Head of caudate nucleus (tissue), 42 donors: ENCODE measurements at regions not wholly inside any gene's neighbourhood (a gene's known extent, or its start where the extent isn't known, plus 50 kb on each side); places are given as distances from the start of the nearest gene placed in this dataset.
A peak's percentile ranks its signal among the peaks of the same experiment; 100 is the strongest.
"Not testable (repeated sequence)": the region's sequence is repeated elsewhere in the genome, so short reads cannot be mapped to it uniquely, and the experiment has no call there.

Experiments
- DNase-seq, 42 donors: peaks; one replicate each; pipeline versions ENCODE4 v3.0.0 to v3.0.0-alpha.2; 2020 to 2021; ENCODE audit warnings: mixed read lengths in 7 of 42
- intact Hi-C: fragments of 100-400 bp; cut with DNase I; formaldehyde crosslinking; loops from one replicate; pipeline ENCODE4 v1.15.0; 2022

DNA sequence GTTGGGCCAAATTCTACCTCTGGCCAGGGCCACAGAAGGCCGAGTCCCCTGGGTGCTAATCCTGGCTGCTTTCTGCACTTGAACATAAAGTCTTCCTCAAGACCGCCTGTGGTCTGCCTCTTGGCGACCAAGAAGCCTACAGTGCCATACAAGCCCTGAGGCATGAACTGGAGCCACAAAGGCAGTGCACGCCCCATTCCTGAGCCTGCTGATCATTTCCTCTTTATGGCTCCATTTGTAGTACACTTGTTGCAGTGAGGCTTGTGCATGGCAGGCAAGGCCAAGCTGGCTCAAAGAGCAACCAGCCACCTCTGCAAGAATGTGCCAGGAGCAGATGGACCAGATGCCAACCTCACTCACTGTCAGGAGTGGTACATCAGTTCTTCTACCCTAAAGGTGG lies 636.1 kb upstream of the DEFB115 start:
- intact Hi-C loops, DNase-seq: not testable (repeated sequence)

DNA sequence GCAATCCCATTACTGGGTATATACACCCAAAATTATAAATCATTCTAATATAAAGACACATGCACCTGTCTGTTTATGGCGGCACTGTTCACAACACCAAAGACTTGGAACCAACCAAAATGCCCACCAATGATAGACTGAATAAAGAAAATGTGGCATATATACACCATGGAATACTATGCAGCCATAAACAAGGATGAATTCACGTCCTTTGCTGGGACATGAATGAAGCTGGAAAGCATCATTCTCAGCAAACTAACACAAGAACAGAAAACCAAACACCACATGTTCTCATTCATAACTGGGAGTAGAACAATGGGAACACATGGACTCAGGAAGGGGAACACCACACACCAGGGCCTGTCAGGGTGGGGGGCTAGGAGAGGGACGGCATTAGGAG lies 633.2 kb upstream of the DEFB115 start:
- intact Hi-C loops, DNase-seq: not testable (repeated sequence)

DNA sequence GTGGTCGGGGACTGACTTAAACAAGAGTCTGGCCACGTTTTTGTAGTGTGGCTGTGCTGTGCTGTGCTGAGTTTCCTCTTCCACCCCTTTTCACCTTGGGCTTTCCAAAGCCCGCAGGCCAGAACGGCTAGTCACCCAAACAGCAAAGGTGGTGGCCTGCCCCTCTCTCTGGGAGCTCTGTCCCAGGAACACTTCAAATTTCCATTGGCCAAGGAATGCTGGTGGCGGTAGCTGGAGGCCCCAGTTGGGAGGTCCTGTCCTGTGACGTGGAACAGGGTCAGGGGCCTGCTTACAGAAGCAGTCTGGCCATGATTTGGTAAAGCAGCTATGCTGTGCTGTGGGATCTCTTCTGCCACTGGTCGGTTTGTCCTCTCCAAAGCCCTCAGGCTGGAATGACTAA lies 628.1 kb upstream of the DEFB115 start:
- peak in 1 of 42 donors; percentile 21 for DNase-seq
- intact Hi-C loops = not testable (repeated sequence)

DNA sequence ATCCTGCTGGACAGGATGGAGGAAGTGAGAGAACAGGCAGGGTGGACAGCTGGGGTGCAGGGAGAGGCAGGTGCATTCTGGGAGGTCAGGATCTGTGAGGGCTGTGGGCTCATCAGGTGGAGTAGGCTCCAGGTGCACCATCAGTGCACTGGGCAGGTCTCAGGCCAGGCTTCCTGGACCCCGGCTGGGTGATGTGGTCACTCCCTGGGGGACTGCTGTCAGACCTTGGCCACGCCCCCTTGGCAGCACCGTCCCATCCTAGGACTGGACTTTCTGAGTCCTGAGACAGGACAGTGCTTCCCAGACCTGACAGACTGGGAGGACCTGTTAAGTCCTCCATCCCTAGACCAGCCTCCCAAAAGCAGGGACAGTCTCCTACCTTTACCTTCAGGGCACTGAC lies 626.7 kb upstream of the DEFB115 start:
- intact Hi-C loops = no loop called here
- no peak for DNase-seq

DNA sequence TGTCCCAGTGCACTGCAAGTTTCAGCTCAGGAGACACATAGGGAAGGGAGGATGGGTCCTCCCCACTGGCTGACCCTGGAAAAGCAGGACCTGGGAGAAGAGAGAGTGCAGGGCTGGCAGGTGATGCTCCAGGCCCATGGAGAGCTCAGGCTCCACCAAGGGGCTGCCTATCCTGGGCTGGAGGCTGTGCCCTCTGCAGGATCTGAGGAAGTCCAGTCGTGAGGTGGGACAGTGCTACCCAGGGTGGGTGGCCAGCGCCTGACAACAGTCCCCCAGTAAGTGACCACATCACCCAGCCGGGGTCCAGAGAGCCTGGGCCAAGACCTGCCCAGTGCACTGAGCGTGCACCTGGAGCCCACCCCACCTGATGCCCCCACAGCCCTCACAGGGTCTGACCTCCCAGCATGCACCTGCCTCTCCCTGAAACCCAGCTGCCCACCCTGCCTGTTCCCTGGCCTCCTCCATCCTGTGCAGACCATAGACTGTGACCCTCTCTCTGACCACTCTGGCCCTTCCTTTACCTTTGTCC lies 626.1 kb upstream of the DEFB115 start:
- intact Hi-C loops, DNase-seq: not testable (repeated sequence)

DNA sequence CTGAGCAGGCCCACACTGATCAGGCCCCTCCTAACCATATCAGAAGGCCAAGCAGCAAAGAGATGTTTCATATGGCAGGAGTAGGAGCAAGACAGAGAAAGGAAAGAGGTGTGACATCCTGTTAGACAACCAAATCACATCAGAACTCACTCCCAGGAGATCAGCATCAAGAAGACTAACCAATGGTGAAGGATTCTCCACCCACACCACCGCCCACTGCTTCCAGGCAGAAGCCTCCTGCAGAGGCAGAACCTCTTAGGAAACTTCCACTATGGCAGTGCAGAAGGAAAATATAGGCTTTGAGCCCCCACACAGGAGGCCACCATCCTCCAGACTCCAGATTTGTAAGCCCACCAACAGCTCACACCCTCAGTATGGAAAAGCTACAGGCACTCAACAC lies 624.7 kb upstream of the DEFB115 start:
- intact Hi-C loops = not testable (repeated sequence)

DNA sequence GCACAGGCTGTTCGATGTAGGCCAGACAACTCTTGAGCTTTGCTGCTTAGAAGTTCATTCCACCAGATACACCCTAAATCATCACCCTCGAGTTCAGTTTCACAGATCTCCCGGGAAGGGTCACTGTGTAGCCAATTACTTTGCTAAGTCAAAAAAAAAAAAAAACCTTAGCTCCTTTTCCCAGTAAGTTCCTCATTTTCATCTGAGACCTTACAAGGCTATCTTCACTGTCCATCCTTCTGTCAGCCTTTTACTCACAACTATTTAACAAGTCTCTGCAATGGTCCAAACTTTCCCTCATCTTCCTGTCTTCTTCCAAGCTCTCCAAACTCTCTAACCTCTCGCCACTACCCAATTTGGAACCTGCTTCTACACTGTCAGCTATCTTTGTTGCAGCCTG lies 615.9 kb upstream of the DEFB115 start:
- DNase-seq, intact Hi-C loops: not testable (repeated sequence)

More for the DNA sequence above, 624.7 kb upstream of the DEFB115 start:
- peak in 7 of 42 donors; percentile 14 to 63 (median 25) for DNase-seq

DNA sequence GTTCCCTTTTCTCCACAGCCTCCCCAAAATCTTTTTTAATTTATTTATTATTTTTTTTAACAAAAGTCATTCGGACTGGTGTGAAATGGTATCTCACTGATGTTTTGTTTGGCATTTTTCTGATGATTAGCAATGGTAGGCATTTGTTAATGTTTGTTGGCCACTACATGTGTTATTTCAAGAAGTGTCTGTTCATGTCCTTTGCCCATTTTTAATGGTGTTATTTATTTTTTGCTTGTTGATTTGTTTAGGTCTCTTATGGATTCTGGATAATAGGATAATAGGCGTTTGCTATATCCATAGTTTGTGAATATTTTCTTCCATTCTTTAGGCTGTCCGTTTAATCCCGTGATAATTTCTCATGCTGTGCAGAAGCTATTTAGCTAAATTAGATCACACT lies 596.5 kb upstream of the DEFB115 start:
- intact Hi-C loops, DNase-seq: not testable (repeated sequence)

DNA sequence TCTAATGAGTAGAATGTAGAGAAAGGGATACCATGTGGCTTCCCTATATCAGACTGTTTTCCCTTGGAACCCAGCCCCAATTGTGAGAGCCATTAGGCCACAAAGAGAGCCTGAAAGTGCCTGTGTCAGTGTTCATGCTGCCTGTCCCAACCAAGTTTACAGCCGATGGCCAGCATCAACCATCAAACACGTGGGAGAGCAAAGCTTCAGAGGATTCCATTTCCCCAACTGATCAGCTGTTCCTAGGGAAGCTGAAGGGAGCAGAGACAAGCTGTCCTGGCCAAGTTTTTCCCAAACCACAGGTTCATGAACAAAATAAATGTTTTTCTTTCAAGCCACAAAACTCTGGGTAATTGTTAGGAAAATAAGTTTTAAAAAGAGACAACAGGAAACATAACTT lies 589.0 kb upstream of the DEFB115 start:
- DNase-seq, intact Hi-C loops: not testable (repeated sequence)

DNA sequence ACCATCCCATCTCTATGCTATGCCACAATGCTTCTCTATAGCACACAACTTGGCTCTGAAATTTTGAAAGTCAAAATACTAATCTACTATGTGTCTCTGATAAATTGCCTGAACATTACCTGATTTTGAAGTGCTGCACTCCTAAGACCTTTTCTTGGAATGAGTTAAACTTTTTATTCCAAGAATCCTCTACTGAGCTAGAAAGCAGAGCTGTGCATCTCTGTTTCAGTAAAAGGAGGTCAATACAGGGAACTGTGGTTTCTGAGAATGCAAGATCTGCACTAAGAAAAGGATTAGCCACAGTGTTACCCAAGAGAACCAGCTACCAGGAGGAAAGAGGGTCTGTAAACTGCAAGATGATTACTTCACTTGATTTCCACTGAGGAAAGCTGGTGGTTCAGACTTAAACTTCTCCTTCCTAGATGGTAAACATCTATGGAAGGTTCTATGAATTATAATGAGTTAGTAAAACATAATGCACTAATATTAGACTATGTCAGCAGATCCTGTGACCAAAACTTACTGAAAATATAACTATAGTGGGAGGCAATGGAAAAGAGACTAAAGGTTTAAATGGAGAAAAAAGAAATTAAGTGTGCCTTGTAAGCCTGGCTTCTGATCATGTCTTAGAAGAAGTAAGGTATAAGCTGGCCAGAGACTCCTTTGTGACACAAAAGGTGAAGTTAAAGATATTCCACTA lies 588.0 kb upstream of the DEFB115 start:
- intact Hi-C loops = not testable (repeated sequence)

DNA sequence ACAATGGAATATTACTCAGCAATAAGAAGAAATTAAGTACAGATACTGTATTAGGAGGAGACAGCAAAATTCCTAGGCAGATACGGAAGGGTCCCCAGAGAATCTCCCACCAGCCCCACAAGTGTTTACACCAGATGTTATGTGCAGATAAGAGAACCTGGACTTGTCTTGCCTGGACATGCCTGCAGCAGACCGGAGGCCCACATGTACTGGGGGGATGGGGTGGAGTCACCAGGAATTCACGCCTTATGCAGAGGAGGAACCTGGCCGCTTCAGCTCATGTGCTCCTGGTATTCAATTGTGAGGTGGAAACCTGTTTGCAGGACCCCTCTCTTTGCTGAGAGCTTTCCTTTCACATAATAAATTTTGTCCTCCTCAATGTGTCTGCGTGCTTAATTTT lies 586.3 kb upstream of the DEFB115 start:
- DNase-seq, intact Hi-C loops: not testable (repeated sequence)

More for the DNA sequence above, 588.0 kb upstream of the DEFB115 start:
- not testable (repeated sequence) for DNase-seq

DNA sequence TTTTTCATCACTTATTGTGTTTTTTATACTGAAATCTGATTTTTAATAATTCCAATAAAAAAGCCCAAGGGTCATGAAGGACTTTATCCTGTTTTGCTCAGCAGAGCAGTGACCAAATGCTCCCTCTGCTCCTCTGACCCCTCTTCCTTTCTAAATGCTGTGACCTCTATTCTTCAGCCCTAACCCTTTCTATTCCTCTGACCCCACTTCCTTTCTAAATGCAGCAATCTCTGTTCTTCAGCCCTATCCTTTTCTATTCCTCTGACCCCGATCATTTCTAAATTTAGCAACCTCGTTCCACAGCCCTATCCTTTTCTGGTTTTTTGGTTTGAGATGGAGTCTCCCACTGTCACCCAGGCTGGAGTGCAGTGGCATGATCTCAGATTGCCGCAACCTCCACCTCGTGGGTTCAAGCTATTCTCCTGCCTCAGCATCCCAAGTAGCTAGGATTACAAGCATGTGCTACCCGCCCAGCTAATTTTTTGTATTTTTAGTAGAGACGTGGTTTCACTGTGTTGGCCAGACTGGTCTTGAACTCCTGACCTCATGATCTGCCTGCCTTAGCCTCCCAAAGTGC lies 581.4 kb upstream of the DEFB115 start:
- DNase-seq, intact Hi-C loops: not testable (repeated sequence)

DNA sequence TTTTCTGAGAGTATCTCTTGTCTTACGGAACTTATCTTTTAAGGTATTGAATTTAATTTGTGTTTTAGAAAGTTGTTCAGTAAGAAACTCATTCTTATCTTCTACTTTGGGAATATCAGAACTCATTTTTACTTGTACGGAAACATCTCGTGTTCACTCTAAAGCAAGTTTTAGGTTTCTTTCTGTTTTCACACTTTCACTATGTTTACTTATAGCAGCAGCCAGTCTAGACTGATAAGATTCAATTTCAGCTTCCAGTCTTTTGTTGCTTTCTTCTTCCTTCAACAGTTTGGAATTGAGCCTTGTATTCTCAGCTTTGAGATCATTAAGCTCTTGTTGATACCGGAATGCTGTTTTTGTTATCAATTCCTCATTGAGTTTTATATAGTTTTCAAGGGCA lies 575.2 kb upstream of the DEFB115 start:
- DNase-seq, intact Hi-C loops: not testable (repeated sequence)

DNA sequence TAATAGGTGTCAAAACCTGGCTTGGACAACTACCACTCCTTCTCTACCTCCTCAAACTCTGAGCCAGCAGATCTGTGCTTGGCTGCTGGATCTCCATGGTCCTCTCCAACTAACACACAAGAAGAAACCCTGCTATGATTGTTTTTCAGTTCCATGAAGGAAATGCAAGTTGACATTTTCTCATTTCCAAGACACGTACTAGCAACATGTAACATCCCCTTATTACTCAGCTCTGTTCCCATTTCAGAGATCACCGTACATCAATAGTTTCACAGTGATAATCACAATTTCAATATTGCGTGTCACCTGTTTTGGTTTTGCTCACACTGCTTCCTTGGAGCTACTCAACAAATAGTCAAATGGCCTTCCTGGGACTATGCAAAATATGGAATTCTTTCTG lies 544.6 kb upstream of the DEFB115 start:
- intact Hi-C loops, DNase-seq: not testable (repeated sequence)

DNA sequence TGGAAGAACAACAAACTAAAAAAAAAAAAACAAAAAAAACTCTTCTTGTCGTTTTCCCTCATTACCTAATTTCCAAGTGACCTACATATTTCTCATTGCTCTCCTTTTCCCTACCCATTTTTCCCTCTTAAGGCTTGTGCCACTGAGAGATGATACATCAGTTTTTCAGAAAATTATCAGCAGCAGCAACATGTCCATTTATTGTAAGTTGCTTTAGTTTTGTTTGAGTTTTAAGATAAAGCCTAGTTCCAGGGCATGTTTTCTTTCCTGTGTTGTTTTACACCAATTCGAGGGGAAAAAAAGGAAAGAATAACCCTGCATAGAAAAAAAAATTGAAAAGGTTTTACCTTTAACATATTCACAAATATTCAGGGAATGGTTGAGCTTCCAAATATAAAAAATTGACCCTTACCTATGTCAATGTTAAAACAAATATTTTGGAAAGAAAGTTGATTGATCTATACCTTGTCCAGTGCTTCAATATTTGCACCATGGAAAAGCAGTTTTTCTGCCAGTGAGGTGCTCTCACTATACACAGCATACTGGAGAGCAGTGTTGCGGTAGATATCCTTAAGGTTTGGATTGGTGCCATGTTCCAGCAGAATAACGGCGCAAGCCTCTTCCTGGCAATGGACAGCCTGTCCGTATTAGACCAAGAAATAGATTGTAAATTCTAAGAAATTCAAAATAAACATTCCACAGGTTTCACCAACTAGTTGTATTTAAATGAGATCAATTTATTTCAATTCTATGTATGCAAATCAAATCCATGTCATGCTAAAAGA lies 537.9 kb upstream of the DEFB115 start:
- DNase-seq, intact Hi-C loops: not testable (repeated sequence)

DNA sequence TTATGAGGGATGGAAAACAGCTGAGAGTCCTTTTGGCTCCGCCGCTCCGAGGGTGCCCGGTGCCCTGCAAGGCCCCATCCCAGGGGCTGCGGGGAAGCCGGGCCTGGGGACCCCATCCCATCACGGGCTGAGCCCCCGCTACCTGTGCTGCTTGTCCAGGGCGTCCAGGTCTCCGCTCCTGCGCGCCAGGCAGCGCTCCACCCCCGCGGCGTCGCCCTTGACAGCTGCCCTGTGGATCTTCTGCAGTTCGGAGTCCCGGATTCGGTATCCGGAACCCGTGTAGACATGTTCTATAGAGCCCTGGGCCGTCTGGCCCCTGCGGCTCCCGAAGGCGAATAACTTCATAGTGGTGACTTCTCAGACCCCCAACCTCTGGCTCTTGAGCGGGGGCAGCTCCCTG lies 534.0 kb upstream of the DEFB115 start:
- intact Hi-C loops = not testable (repeated sequence)

DNA sequence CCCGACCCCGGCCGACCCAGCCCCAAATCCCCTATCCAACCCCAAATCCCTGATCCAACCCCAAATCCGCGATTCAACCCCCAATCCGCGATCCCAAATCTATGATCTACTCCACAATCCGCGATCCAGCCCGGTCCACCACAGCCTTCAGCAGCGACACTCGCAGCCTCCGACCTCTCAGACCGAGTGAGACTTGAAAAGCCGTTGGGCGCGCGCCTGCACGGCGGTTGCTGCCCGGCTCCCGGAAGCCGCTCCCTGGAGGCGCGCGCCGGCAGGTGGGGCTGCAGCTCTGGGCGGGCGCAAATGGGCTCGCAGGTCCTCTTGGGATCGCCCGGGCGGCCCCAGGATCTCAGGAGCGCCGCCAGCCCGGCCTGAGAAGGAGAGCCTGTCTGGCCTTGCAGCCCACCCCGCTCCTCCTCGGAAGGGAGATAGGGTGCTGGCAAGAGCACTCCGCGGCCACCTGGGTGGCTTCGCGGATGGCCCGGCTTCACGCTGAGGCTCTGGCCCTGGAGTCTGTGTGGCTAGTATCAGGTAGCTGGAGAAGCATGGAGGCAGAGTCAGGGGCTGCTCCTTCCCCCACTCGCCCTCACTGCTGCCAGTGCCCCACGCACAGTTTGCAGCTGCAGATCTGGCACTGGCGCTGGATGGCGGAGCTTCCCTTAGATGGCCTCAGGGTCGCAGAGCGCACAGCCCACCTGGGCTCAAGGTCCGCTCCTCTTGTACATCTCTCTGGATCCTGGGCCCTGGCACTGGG lies 533.4 kb upstream of the DEFB115 start:
- peak in 31 of 42 donors; percentile 5 to 82 (median 47) for DNase-seq

More for the DNA sequence above, 534.0 kb upstream of the DEFB115 start:
- DNase-seq = peak in 8 of 42 donors; percentile 3 to 29 (median 10)

DNA sequence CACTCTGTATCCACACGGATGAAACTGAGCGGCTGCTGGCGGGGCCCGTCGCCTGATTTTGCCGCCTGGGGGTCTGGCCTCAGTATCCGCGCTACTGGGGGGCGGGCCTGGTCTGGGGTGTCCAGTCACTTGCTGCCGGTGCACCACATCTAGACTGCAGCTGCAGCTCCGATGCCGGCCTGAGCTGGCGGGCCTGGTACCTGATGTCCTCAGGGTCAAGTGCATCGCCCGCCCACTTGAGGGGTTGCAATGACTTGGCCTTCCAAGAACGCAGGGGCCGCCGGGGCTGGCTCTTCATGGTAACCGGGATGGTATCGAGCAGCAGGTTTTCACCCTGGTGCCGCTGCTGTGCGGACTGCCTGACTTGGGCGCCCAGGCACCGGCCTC lies 532.8 kb upstream of the DEFB115 start:
- DNase-seq = peak in 7 of 42 donors; percentile 10 to 43 (median 15)
- intact Hi-C loops = not testable (repeated sequence)

More for the DNA sequence above, 533.4 kb upstream of the DEFB115 start:
- intact Hi-C loops = not testable (repeated sequence)

DNA sequence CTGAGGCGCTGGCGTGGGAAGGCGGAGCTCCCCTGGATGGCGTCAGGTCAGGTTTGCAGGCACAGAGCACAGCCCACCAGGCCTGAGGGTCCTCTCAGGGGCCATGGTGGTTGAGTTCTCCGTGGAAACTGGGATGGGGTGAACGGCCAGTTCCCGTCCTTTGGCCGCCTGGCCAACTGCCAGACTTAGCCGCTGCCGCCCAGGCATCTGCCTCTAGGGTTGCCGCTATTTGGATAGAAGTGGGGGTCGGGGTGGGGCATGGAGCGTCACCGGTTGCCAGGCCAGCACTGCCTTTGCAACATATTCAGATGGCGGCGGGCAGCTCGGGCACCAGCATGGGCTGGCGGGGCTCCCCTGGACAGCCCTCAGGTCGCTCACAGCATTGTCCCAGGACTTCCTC lies 532.3 kb upstream of the DEFB115 start:
- DNase-seq, intact Hi-C loops: not testable (repeated sequence)
